RWPE2 (cell line): ENCODE measurements at regions not wholly inside any gene's neighbourhood (a gene's known extent, or its start where the extent isn't known, plus 50 kb on each side); places are given as distances from the start of the nearest gene placed in this dataset.

ENCODE experiments used
- ATAC-seq: fragments of 200-7000 bp; cut with Tn5 transposase; 3 replicates; pipeline ENCODE4 v1.9.1; 2021; ENCODE audit warnings: low read depth
- DNase-seq: peaks from one replicate; pipeline ENCODE4 v3.0.0-alpha.2; 2020; ENCODE audit warnings: low spot score
- H3K27ac ChIP-seq: fragments of 450-650 bp; 2 replicates; pipeline ENCODE4 v1.5.1; 2017; ENCODE audit warnings: mild to moderate bottlenecking; ENCODE audit not compliant: poor library complexity, severe bottlenecking
- H3K27me3 ChIP-seq: fragments of 250-450 bp; sonication (Bioruptor Pico); 2 replicates; pipeline ENCODE4 v1.5.1; 2021; ENCODE audit warnings: mild to moderate bottlenecking, moderate library complexity; ENCODE audit not compliant: insufficient read depth, poor library complexity, severe bottlenecking
- H3K36me3 ChIP-seq: fragments of 250-450 bp; sonication (Bioruptor Pico); 2 replicates; pipeline ENCODE4 v1.5.1; 2020; ENCODE audit warnings: low read depth, mild to moderate bottlenecking, moderate library complexity
- H3K4me1 ChIP-seq: fragments of 250-450 bp; sonication (Bioruptor Pico); 2 replicates; pipeline ENCODE4 v1.5.1; 2021; ENCODE audit warnings: mild to moderate bottlenecking, moderate library complexity; ENCODE audit not compliant: insufficient read depth, poor library complexity, severe bottlenecking
- H3K4me3 ChIP-seq: fragments of 250-450 bp; sonication (Bioruptor Pico); 2 replicates; pipeline ENCODE4 v1.5.1; 2021; ENCODE audit warnings: mild to moderate bottlenecking, moderate library complexity; ENCODE audit not compliant: severe bottlenecking
- H3K9me3 ChIP-seq: fragments of 250-450 bp; sonication (Bioruptor Pico); 2 replicates; pipeline ENCODE4 v1.5.1; 2021; ENCODE audit warnings: mild to moderate bottlenecking, moderate library complexity; ENCODE audit not compliant: severe bottlenecking
- CTCF ChIP-seq: fragments of 450-650 bp; IDR thresholded peaks from one replicate; pipeline ENCODE4 v1.5.1; 2017; ENCODE audit warnings: mild to moderate bottlenecking, moderate library complexity; ENCODE audit not compliant: poor library complexity, severe bottlenecking

- TF ChIP-seq CTCF: no peak
- H3K27ac ChIP-seq: no peak overlapping the region
- no peaks in the 10 kb centered on the region for H3K4me1 ChIP-seq
- H3K9me3 ChIP-seq: no peaks in the 10 kb centered on the region
- peaks cover 14% of the 10 kb centered on the region for H3K27me3 ChIP-seq
- H3K4me3 ChIP-seq: no peak overlapping the region
- no peaks in the 10 kb centered on the region for H3K36me3 ChIP-seq
- DNase-seq (peak; percentile 52), ATAC-seq (no peak)
These were observed 87.7 kb upstream of the RTL6 start for GRCh38 chr22:44585559-44586350.

GRCh38 chr22:44584256-44584902 is 86.3 kb upstream of the RTL6 start:
- ATAC-seq: no peak
- H3K9me3 ChIP-seq: no peaks in the 10 kb centered on the region
- peaks cover 14% of the 10 kb centered on the region for H3K27me3 ChIP-seq
- TF ChIP-seq CTCF: no peak
- no peaks in the 10 kb centered on the region for H3K36me3 ChIP-seq
- no peak overlapping the region for H3K4me3 ChIP-seq
- H3K4me1 ChIP-seq: no peaks in the 10 kb centered on the region
- H3K27ac ChIP-seq: no peak overlapping the region
- peak; percentile 34 for DNase-seq

DNA sequence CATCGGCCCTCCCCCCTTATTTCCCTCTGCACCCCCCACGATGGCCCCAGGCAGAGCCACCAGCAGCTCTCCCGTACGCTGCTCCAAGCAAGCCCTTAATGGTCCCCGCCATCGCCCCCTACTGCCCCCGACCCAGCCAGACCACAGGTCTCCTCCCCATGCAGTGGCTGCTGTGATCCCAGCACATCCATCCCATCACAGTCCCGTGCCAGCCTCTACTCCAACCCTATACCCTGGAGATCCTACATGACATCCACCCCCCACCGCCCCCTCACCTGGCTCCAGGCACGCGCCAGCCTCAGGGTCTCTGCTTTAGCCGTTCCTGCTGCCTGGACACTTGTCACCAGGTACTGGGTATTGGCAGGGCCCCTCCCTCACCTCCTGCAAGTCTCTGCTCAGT is 85.8 kb upstream of the RTL6 start:
- no peak for ATAC-seq
- DNase-seq: peak; percentile 27
- Histone ChIP-seq H3K27ac (no peak overlapping the region), H3K4me3 (no peak overlapping the region), H3K27me3 (peaks cover 14% of the 10 kb centered on the region), H3K4me1 (no peaks in the 10 kb centered on the region), H3K36me3 (no peaks in the 10 kb centered on the region), H3K9me3 (no peaks in the 10 kb centered on the region)
- no peak for TF ChIP-seq CTCF

DNA sequence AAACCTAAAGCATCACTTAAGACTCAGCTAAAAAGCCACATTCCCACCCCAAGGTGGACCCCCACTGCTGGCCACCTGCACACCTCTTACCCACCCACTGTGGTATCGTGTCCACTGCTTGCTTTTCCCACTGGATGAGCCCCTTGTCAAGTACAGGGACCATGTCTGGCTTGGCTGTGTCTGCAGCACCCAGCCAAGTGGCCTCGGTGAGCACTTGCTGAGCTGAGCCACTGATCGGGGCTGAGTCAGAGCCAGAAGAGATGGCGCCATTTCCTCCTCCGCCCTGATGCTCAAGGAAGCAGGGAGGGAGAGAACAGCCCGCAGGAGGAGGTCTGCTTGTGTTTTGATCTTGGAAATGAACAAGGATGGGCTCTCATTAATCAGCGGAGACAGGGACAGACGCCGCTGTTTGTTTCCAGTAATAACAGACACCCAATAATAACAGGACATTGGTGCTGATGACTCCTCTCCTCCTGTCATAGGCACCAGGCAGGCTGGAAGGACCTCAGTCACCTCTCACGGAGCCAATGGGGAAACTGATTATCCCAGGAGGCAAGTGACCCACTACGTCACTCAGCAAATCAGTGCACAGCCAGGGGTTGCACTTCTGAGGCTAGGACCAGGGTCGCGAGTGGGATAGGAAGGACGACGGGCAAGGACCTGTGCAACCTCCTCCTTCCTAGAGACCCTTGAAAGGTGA is 85.2 kb upstream of the RTL6 start:
- H3K9me3 ChIP-seq: no peaks in the 10 kb centered on the region
- ATAC-seq: peak; percentile 32; the same call in 1 of the 3 replicates

More for the DNA sequence above, 85.2 kb upstream of the RTL6 start:
- Histone ChIP-seq H3K27ac (no peak overlapping the region), H3K4me3 (no peak overlapping the region), H3K4me1 (no peaks in the 10 kb centered on the region), H3K27me3 (peaks cover 14% of the 10 kb centered on the region), H3K36me3 (no peaks in the 10 kb centered on the region)
- no peak for TF ChIP-seq CTCF
- peak; percentile 31 for DNase-seq
